ENCODE measurements at regions not wholly inside any gene's neighbourhood (a gene's known extent, or its start where the extent isn't known, plus 50 kb on each side); places are given as distances from the start of the nearest gene placed in this dataset.
A peak's percentile ranks its signal among the peaks of the same experiment; 100 is the strongest.

GRCh38 chr4:175033162-175033561 lies 115.0 kb downstream of the ADAM29 start:
- H3K27ac ChIP-seq (ENCODE audit: low read length): no peak overlapping the region
- H3K27me3 ChIP-seq (ENCODE audit: insufficient read depth, low read length): no peaks in the 10 kb centered on the region
- H3K36me3 ChIP-seq (ENCODE audit: insufficient read depth, low read depth, low read length): no peaks in the 10 kb centered on the region
- H3K9ac ChIP-seq (ENCODE audit: low read depth, low read length): no peak overlapping the region; the same call in 1 of the 2 replicates
- peaks cover 9% of the 10 kb centered on the region; the same call in 1 of the 2 replicates for H3K4me1 ChIP-seq (ENCODE audit: insufficient read depth, low read length)
- peaks cover 27% of the 10 kb centered on the region for H3K9me3 ChIP-seq (ENCODE audit: insufficient read depth, low read depth, low read length)
- no peak overlapping the region for H3K4me3 ChIP-seq (ENCODE audit: low read length)

- no peak overlapping the region for H3K27ac ChIP-seq (ENCODE audit: low read length)
- H3K9me3 ChIP-seq (ENCODE audit: insufficient read depth, low read depth, low read length): peaks cover 27% of the 10 kb centered on the region
- H3K27me3 ChIP-seq (ENCODE audit: insufficient read depth, low read length): no peaks in the 10 kb centered on the region
- no peak overlapping the region for H3K9ac ChIP-seq (ENCODE audit: low read depth, low read length)
- peaks cover 9% of the 10 kb centered on the region; the same call in 1 of the 2 replicates for H3K4me1 ChIP-seq (ENCODE audit: insufficient read depth, low read length)
- no peaks in the 10 kb centered on the region for H3K36me3 ChIP-seq (ENCODE audit: insufficient read depth, low read depth, low read length)
- H3K4me3 ChIP-seq (ENCODE audit: low read length): 0 out of 2 replicates have a peak overlapping the region, but pooled peaks have one; percentile 4
Observed at GRCh38 chr4:175034007-175034406, 115.8 kb downstream of the ADAM29 start.

- Histone ChIP-seq H3K9me3 (ENCODE audit: insufficient read depth, low read depth, low read length) (peaks cover 20% of the 10 kb centered on the region), H3K9ac (ENCODE audit: low read depth, low read length) (no peak overlapping the region), H3K27ac (ENCODE audit: low read length) (no peak overlapping the region), H3K4me1 (ENCODE audit: insufficient read depth, low read length) (peaks cover 9% of the 10 kb centered on the region; the same call in 1 of the 2 replicates), H3K4me3 (ENCODE audit: low read length) (no peak overlapping the region), H3K36me3 (ENCODE audit: insufficient read depth, low read depth, low read length) (no peaks in the 10 kb centered on the region), H3K27me3 (ENCODE audit: insufficient read depth, low read length) (no peaks in the 10 kb centered on the region)
Observed at GRCh38 chr4:175034986-175035705, 117.0 kb downstream of the ADAM29 start.

- Histone ChIP-seq H3K9me3 (ENCODE audit: insufficient read depth, low read depth, low read length) (peaks cover 20% of the 10 kb centered on the region), H3K4me3 (ENCODE audit: low read length) (no peak overlapping the region)
Observed at GRCh38 chr4:175035905-175036304, 117.7 kb downstream of the ADAM29 start.

GRCh38 chr4:175048111-175048784 lies 130.1 kb downstream of the ADAM29 start:
- Histone ChIP-seq H3K4me1 (ENCODE audit: insufficient read depth, low read length) (no peaks in the 10 kb centered on the region), H3K9ac (ENCODE audit: low read depth, low read length) (no peak overlapping the region), H3K27me3 (ENCODE audit: insufficient read depth, low read length) (no peaks in the 10 kb centered on the region), H3K4me3 (ENCODE audit: low read length) (no peak overlapping the region), H3K27ac (ENCODE audit: low read length) (no peak overlapping the region), H3K9me3 (ENCODE audit: insufficient read depth, low read depth, low read length) (peaks cover 18% of the 10 kb centered on the region), H3K36me3 (ENCODE audit: insufficient read depth, low read depth, low read length) (no peaks in the 10 kb centered on the region)

More at GRCh38 chr4:175035905-175036304, 117.7 kb downstream of the ADAM29 start:
- peaks cover 9% of the 10 kb centered on the region; the same call in 1 of the 2 replicates for H3K4me1 ChIP-seq (ENCODE audit: insufficient read depth, low read length)
- no peak overlapping the region for H3K27ac ChIP-seq (ENCODE audit: low read length)
- no peaks in the 10 kb centered on the region for H3K36me3 ChIP-seq (ENCODE audit: insufficient read depth, low read depth, low read length)
- no peaks in the 10 kb centered on the region for H3K27me3 ChIP-seq (ENCODE audit: insufficient read depth, low read length)
- no peak overlapping the region for H3K9ac ChIP-seq (ENCODE audit: low read depth, low read length)

GRCh38 chr4:175048906-175049305 lies 130.7 kb downstream of the ADAM29 start:
- H3K4me1 ChIP-seq (ENCODE audit: insufficient read depth, low read length): no peaks in the 10 kb centered on the region
- no peaks in the 10 kb centered on the region for H3K36me3 ChIP-seq (ENCODE audit: insufficient read depth, low read depth, low read length)
- no peak overlapping the region for H3K9ac ChIP-seq (ENCODE audit: low read depth, low read length)
- no peak overlapping the region for H3K4me3 ChIP-seq (ENCODE audit: low read length)
- H3K27ac ChIP-seq (ENCODE audit: low read length): no peak overlapping the region
- H3K9me3 ChIP-seq (ENCODE audit: insufficient read depth, low read depth, low read length): peaks cover 11% of the 10 kb centered on the region
- no peaks in the 10 kb centered on the region for H3K27me3 ChIP-seq (ENCODE audit: insufficient read depth, low read length)

- Histone ChIP-seq H3K9me3 (ENCODE audit: insufficient read depth, low read depth, low read length) (peaks cover 3% of the 10 kb centered on the region), H3K4me1 (ENCODE audit: insufficient read depth, low read length) (no peaks in the 10 kb centered on the region), H3K27me3 (ENCODE audit: insufficient read depth, low read length) (no peaks in the 10 kb centered on the region), H3K36me3 (ENCODE audit: insufficient read depth, low read depth, low read length) (no peaks in the 10 kb centered on the region), H3K9ac (ENCODE audit: low read depth, low read length) (no peak overlapping the region), H3K4me3 (ENCODE audit: low read length) (no peak overlapping the region), H3K27ac (ENCODE audit: low read length) (no peak overlapping the region)
Observed at GRCh38 chr4:175051974-175052373, 133.8 kb downstream of the ADAM29 start.

- H3K36me3 ChIP-seq (ENCODE audit: insufficient read depth, low read depth, low read length): no peaks in the 10 kb centered on the region
- H3K9me3 ChIP-seq (ENCODE audit: insufficient read depth, low read depth, low read length): peaks cover 3% of the 10 kb centered on the region
- H3K27me3 ChIP-seq (ENCODE audit: insufficient read depth, low read length): no peaks in the 10 kb centered on the region
- H3K27ac ChIP-seq (ENCODE audit: low read length): no peak overlapping the region
- no peak overlapping the region for H3K4me3 ChIP-seq (ENCODE audit: low read length)
- no peaks in the 10 kb centered on the region for H3K4me1 ChIP-seq (ENCODE audit: insufficient read depth, low read length)
- no peak overlapping the region for H3K9ac ChIP-seq (ENCODE audit: low read depth, low read length)
Observed at GRCh38 chr4:175054980-175055379, 136.8 kb downstream of the ADAM29 start.

GRCh38 chr4:175062183-175062592 lies 144.0 kb downstream of the ADAM29 start:
- Histone ChIP-seq H3K27ac (ENCODE audit: low read length) (no peak overlapping the region), H3K4me1 (ENCODE audit: insufficient read depth, low read length) (no peaks in the 10 kb centered on the region), H3K9ac (ENCODE audit: low read depth, low read length) (no peak overlapping the region), H3K4me3 (ENCODE audit: low read length) (no peak overlapping the region), H3K36me3 (ENCODE audit: insufficient read depth, low read depth, low read length) (no peaks in the 10 kb centered on the region), H3K27me3 (ENCODE audit: insufficient read depth, low read length) (no peaks in the 10 kb centered on the region), H3K9me3 (ENCODE audit: insufficient read depth, low read depth, low read length) (no peaks in the 10 kb centered on the region)

GRCh38 chr4:175065228-175065627 lies 147.1 kb downstream of the ADAM29 start:
- H3K4me3 ChIP-seq (ENCODE audit: low read length): no peak overlapping the region
- no peaks in the 10 kb centered on the region for H3K36me3 ChIP-seq (ENCODE audit: insufficient read depth, low read depth, low read length)
- no peaks in the 10 kb centered on the region for H3K9me3 ChIP-seq (ENCODE audit: insufficient read depth, low read depth, low read length)
- H3K9ac ChIP-seq (ENCODE audit: low read depth, low read length): no peak overlapping the region
- H3K27me3 ChIP-seq (ENCODE audit: insufficient read depth, low read length): no peaks in the 10 kb centered on the region
- H3K27ac ChIP-seq (ENCODE audit: low read length): no peak overlapping the region
- 0 out of 2 replicates have a peak, but pooled peaks cover under 1% of the 10 kb centered on the region for H3K4me1 ChIP-seq (ENCODE audit: insufficient read depth, low read length)

GRCh38 chr4:175066923-175067627 lies 148.9 kb downstream of the ADAM29 start:
- no peaks in the 10 kb centered on the region for H3K9me3 ChIP-seq (ENCODE audit: insufficient read depth, low read depth, low read length)
- 0 out of 2 replicates have a peak, but pooled peaks cover 10% of the 10 kb centered on the region for H3K4me1 ChIP-seq (ENCODE audit: insufficient read depth, low read length)
- no peaks in the 10 kb centered on the region for H3K36me3 ChIP-seq (ENCODE audit: insufficient read depth, low read depth, low read length)
- H3K4me3 ChIP-seq (ENCODE audit: low read length): no peak overlapping the region
- H3K27me3 ChIP-seq (ENCODE audit: insufficient read depth, low read length): no peaks in the 10 kb centered on the region
- no peak overlapping the region for H3K9ac ChIP-seq (ENCODE audit: low read depth, low read length)
- H3K27ac ChIP-seq (ENCODE audit: low read length): no peak overlapping the region

Data from iPS-20b (cell line).